Endothelial cell of umbilical vein (primary cell): ENCODE measurements at regions not wholly inside any gene's neighbourhood (a gene's known extent, or its start where the extent isn't known, plus 50 kb on each side); places are given as distances from the start of the nearest gene placed in this dataset.

Experiments used
- EZH2 ChIP-seq: IDR thresholded peaks from 2 replicates; pipeline ENCODE4 v1.6.1; 2012; ENCODE audit warnings: borderline replicate concordance, low read depth, mild to moderate bottlenecking, moderate library complexity, low read length, inconsistent platforms; ENCODE audit not compliant: severe bottlenecking
- JUN ChIP-seq: IDR thresholded peaks from 2 replicates; pipeline ENCODE4 v1.6.1; 2011; ENCODE audit warnings: borderline replicate concordance, low read depth; ENCODE audit not compliant: insufficient read length, insufficient read depth
- POLR2A ChIP-seq: IDR thresholded peaks from 2 replicates; pipeline ENCODE4 v1.6.1; 2012; ENCODE audit warnings: low read depth, mild to moderate bottlenecking, control low read depth, low read length
- POLR2AphosphoS5 ChIP-seq: IDR thresholded peaks from 2 replicates; pipeline ENCODE4 v1.6.1; 2012; ENCODE audit warnings: low read depth, mild to moderate bottlenecking, control low read depth, low read length, moderate library complexity; ENCODE audit not compliant: insufficient read depth
- TF ChIP-seq, protein P1 (sequence below), 2 donors: IDR thresholded peaks; 1 replicate in 1 of 2; 2 replicates in 1 of 2; pipeline ENCODE4 v1.5.1; 2011; ENCODE audit warnings: low read length in 2 of 2, mild to moderate bottlenecking in 2 of 2, moderate library complexity in 2 of 2, control low read depth in 1 of 2, inconsistent platforms in 1 of 2, low read depth in 1 of 2; ENCODE audit not compliant: insufficient read depth in 1 of 2; ENCODE audit errors: extremely low read depth in 1 of 2

DNA sequence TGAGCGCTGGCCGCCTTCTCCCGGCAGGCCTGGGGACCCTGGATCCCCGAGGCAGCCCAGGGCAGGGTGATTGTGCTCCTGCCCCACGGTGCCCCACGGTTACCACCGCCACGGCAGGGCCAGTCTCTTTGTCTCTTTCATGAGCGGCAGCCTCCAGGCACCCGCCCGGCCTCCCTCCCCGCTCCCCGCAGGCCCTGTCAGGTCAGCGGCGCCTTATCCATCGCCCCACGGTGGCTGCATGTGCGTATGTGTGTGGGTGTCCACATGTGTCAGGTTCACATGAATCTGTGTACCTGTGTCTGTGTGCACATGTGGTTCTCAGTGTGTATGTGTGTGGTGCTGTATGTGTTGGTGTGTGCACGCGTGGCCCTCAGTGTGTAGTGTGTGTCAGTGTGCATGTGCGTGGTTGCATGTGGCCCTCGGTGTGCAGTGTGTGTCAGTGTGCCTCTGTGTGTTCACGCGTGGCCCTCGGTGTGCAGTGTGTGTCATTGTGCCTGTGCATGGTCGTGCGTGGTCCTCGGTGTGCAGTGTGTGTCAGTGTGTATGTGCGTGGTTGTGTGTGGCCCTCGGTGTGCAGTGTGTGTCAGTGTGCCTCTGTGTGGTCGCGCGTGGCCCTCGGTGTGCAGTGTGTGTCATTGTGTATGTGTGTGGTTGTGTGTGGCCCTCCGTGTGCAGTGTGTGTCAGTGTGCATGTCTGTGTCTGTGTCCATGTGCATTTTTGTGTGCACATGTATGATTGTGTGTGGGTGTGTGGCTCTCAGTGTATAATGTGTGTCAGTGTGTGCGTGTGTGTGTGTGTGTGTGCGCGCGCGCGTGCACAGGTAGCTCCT is 239.2 kb upstream of the GSE1 start:
- TF ChIP-seq EZH2 (no peak), POLR2AphosphoS5 (no peak), JUN (no peak), POLR2A (no peak)
- TF ChIP-seq, protein P1, sequence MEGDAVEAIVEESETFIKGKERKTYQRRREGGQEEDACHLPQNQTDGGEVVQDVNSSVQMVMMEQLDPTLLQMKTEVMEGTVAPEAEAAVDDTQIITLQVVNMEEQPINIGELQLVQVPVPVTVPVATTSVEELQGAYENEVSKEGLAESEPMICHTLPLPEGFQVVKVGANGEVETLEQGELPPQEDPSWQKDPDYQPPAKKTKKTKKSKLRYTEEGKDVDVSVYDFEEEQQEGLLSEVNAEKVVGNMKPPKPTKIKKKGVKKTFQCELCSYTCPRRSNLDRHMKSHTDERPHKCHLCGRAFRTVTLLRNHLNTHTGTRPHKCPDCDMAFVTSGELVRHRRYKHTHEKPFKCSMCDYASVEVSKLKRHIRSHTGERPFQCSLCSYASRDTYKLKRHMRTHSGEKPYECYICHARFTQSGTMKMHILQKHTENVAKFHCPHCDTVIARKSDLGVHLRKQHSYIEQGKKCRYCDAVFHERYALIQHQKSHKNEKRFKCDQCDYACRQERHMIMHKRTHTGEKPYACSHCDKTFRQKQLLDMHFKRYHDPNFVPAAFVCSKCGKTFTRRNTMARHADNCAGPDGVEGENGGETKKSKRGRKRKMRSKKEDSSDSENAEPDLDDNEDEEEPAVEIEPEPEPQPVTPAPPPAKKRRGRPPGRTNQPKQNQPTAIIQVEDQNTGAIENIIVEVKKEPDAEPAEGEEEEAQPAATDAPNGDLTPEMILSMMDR (IDR thresholded peaks at IDR 0.05; ENCODE audit: extremely low read depth in 1 of 2, insufficient read depth in 1 of 2, low read depth in 1 of 2, low read length in 2 of 2) = no peak
